Ascending aorta (tissue), 2 donors: ENCODE measurements at regions not wholly inside any gene's neighbourhood (a gene's known extent, or its start where the extent isn't known, plus 50 kb on each side); places are given as distances from the start of the nearest gene placed in this dataset.

ENCODE experiments used
- DNase-seq, 2 donors: peaks; one replicate each; pipeline ENCODE4 v3.0.0-alpha.2; 2019; ENCODE audit warnings: low spot score in 2 of 2
- H3K27ac ChIP-seq, 2 donors: fragments of 200-600 bp; sonication (generic); one replicate each; pipeline ENCODE4 v1.5.1; 2016 to 2017; ENCODE audit warnings: mild to moderate bottlenecking in 1 of 2
- H3K27me3 ChIP-seq: fragments of 200-600 bp; sonication (generic); one replicate; pipeline ENCODE4 v1.5.1; 2017
- H3K36me3 ChIP-seq, 2 donors: fragments of 200-600 bp; sonication (generic); one replicate each; pipeline ENCODE4 v1.5.1; 2016
- H3K4me1 ChIP-seq, 2 donors: fragments of 200-600 bp; sonication (generic); one replicate each; pipeline ENCODE4 v1.5.1; 2016 to 2017; ENCODE audit warnings: mild to moderate bottlenecking in 1 of 2
- H3K4me3 ChIP-seq, 2 donors: fragments of 200-600 bp; sonication (generic); one replicate each; pipeline ENCODE4 v1.5.1; 2016 to 2017; ENCODE audit warnings: mild to moderate bottlenecking in 1 of 2
- H3K9me3 ChIP-seq, 2 donors: fragments of 200-600 bp; sonication (generic); one replicate each; pipeline ENCODE4 v1.5.1; 2016
- CTCF ChIP-seq, 3 experiments: fragments of 200-600 bp in 2 of 3; fragments of 450-650 bp in 1 of 3; sonication (generic) in 2 of 3; IDR thresholded peaks; one replicate each; pipeline ENCODE4 v1.5.1; 2016 to 2019; ENCODE audit warnings: antibody characterized with exemption in 3 of 3, mild to moderate bottlenecking in 1 of 3, moderate library complexity in 1 of 3
- intact Hi-C: fragments of 100-400 bp; cut with DNase I; formaldehyde crosslinking; loops from one replicate; pipeline ENCODE4 v1.15.1; 2023

- no peak for TF ChIP-seq CTCF (IDR thresholded peaks at IDR 0.05)
- H3K27me3 ChIP-seq = no peaks in the 10 kb centered on the region
- no peak for DNase-seq
- intact Hi-C loops = no loop called here
- no peaks in the 10 kb centered on the region for H3K9me3 ChIP-seq
- no peaks in the 10 kb centered on the region for H3K36me3 ChIP-seq
- no peak overlapping the region for H3K4me3 ChIP-seq
- no peak overlapping the region for H3K27ac ChIP-seq
- no peaks in the 10 kb centered on the region for H3K4me1 ChIP-seq
Measured at GRCh38 chr18:42290318-42291307, 335.6 kb downstream of the PIK3C3 start.

GRCh38 chr18:42292654-42293053, 337.6 kb downstream of the PIK3C3 start:
- DNase-seq = no peak
- H3K9me3 ChIP-seq = no peaks in the 10 kb centered on the region
- H3K27me3 ChIP-seq = no peaks in the 10 kb centered on the region
- H3K27ac ChIP-seq = no peak overlapping the region
- H3K36me3 ChIP-seq = no peaks in the 10 kb centered on the region
- TF ChIP-seq CTCF (IDR thresholded peaks at IDR 0.05) = no peak
- intact Hi-C loops = no loop called here
- H3K4me1 ChIP-seq = no peaks in the 10 kb centered on the region
- no peak overlapping the region for H3K4me3 ChIP-seq

- Histone ChIP-seq H3K36me3 (no peaks in the 10 kb centered on the region), H3K27ac (no peak overlapping the region), H3K27me3 (no peaks in the 10 kb centered on the region), H3K4me3 (no peak overlapping the region), H3K9me3 (no peaks in the 10 kb centered on the region), H3K4me1 (no peaks in the 10 kb centered on the region)
- no peak for TF ChIP-seq CTCF (IDR thresholded peaks at IDR 0.05)
- DNase-seq = no peak
- intact Hi-C loops = no loop called here
Measured at GRCh38 chr18:42296192-42296591, 341.2 kb downstream of the PIK3C3 start.

GRCh38 chr18:42296723-42297122, 341.7 kb downstream of the PIK3C3 start:
- Histone ChIP-seq H3K27ac (no peak overlapping the region), H3K4me3 (no peak overlapping the region), H3K4me1 (no peaks in the 10 kb centered on the region), H3K9me3 (no peaks in the 10 kb centered on the region), H3K27me3 (no peaks in the 10 kb centered on the region), H3K36me3 (no peaks in the 10 kb centered on the region)
- no peak for DNase-seq
- intact Hi-C loops = no loop called here
- TF ChIP-seq CTCF (IDR thresholded peaks at IDR 0.05) = no peak

- no peak overlapping the region for H3K27ac ChIP-seq
- H3K9me3 ChIP-seq = no peaks in the 10 kb centered on the region
- no peaks in the 10 kb centered on the region for H3K4me1 ChIP-seq
- no peaks in the 10 kb centered on the region for H3K27me3 ChIP-seq
- intact Hi-C loops = loop anchor here (2.0 kb wide), 1 partner anchor 184 kb away; no protein-coding TSS in a partner anchor
- peak in 1 of 2 donors; percentile 79 for DNase-seq
- peak; percentile 34 to 85 (median 85) for TF ChIP-seq CTCF (IDR thresholded peaks at IDR 0.05)
- H3K4me3 ChIP-seq = peak overlapping the region in 1 of 2 donors; percentile 43
- no peaks in the 10 kb centered on the region for H3K36me3 ChIP-seq
Measured at GRCh38 chr18:42298759-42299675, 344.0 kb downstream of the PIK3C3 start.
